HFFc6 (cell line): ENCODE measurements at regions not wholly inside any gene's neighbourhood (a gene's known extent, or its start where the extent isn't known, plus 50 kb on each side); places are given as distances from the start of the nearest gene placed in this dataset.
"Not testable (repeated sequence)": the region's sequence is repeated elsewhere in the genome, so short reads cannot be mapped to it uniquely, and the experiment has no call there.

Experiments used
- DNase-seq: peaks from one replicate; pipeline ENCODE4 v3.0.0-alpha.2; 2018
- H3K27ac Mint-ChIP-seq: 2 replicates; pipeline ENCODE4 v1.8.0; 2020; ENCODE audit warnings: mild to moderate bottlenecking, mixed read lengths
- H3K27me3 Mint-ChIP-seq: 2 replicates; pipeline ENCODE4 v1.8.0; 2021; ENCODE audit warnings: mild to moderate bottlenecking, moderate library complexity, mixed read lengths; ENCODE audit not compliant: insufficient read depth
- H3K36me3 Mint-ChIP-seq: 2 replicates; pipeline ENCODE4 v1.8.0; 2021; ENCODE audit warnings: low read depth, mixed read lengths
- H3K4me1 Mint-ChIP-seq: 2 replicates; pipeline ENCODE4 v1.8.0; 2020; ENCODE audit warnings: low read depth, mixed read lengths
- H3K4me3 Mint-ChIP-seq: 2 replicates; pipeline ENCODE4 v1.8.0; 2020; ENCODE audit warnings: mild to moderate bottlenecking, moderate library complexity, mixed read lengths
- H3K9me3 Mint-ChIP-seq: 2 replicates; pipeline ENCODE4 v1.8.0; 2020; ENCODE audit warnings: mild to moderate bottlenecking, mixed read lengths
- CTCF ChIP-seq: fragments of 200-600 bp; sonication (generic); IDR thresholded peaks from 2 replicates; pipeline ENCODE4 v1.5.0; 2021; ENCODE audit warnings: antibody characterized with exemption, mild to moderate bottlenecking

- no peak for DNase-seq
- H3K27ac Mint-ChIP-seq, result peak overlapping the region; percentile 41; the same call in 1 of the 2 replicates
- H3K36me3 Mint-ChIP-seq, result no peaks in the 10 kb centered on the region
- no peak overlapping the region for H3K4me3 Mint-ChIP-seq
- H3K27me3 Mint-ChIP-seq, result no peaks in the 10 kb centered on the region
- no peaks in the 10 kb centered on the region for H3K9me3 Mint-ChIP-seq
- H3K4me1 Mint-ChIP-seq, result peaks cover 56% of the 10 kb centered on the region
- no peak for TF ChIP-seq CTCF
Observed at GRCh38 chr6:126720304-126720703, 380.4 kb downstream of the CENPW start.

- H3K36me3 Mint-ChIP-seq, result no peaks in the 10 kb centered on the region; the same call in 1 of the 2 replicates
- H3K4me3 Mint-ChIP-seq, result peak overlapping the region; percentile 35
- no peak for TF ChIP-seq CTCF
- peak overlapping the region; percentile 79 for H3K27ac Mint-ChIP-seq
- H3K4me1 Mint-ChIP-seq, result peaks cover 42% of the 10 kb centered on the region
- peak; percentile 87 for DNase-seq
- no peaks in the 10 kb centered on the region for H3K27me3 Mint-ChIP-seq
- peaks cover under 1% of the 10 kb centered on the region; the same call in 1 of the 2 replicates for H3K9me3 Mint-ChIP-seq
Observed at GRCh38 chr6:126721581-126722160, 381.8 kb downstream of the CENPW start.

GRCh38 chr6:126722411-126722810 lies 382.5 kb downstream of the CENPW start:
- peak overlapping the region; percentile 21 for H3K27ac Mint-ChIP-seq
- H3K4me3 Mint-ChIP-seq, result no peak overlapping the region
- no peaks in the 10 kb centered on the region for H3K27me3 Mint-ChIP-seq
- no peak for DNase-seq
- no peak for TF ChIP-seq CTCF
- H3K36me3 Mint-ChIP-seq, result no peaks in the 10 kb centered on the region; the same call in 1 of the 2 replicates
- H3K9me3 Mint-ChIP-seq, result peaks cover 4% of the 10 kb centered on the region; the same call in 1 of the 2 replicates
- peaks cover 36% of the 10 kb centered on the region for H3K4me1 Mint-ChIP-seq

GRCh38 chr6:126723541-126724170 lies 383.7 kb downstream of the CENPW start:
- no peaks in the 10 kb centered on the region for H3K27me3 Mint-ChIP-seq
- H3K36me3 Mint-ChIP-seq, result no peaks in the 10 kb centered on the region; the same call in 1 of the 2 replicates
- no peak for TF ChIP-seq CTCF
- H3K27ac Mint-ChIP-seq, result no peak overlapping the region
- peaks cover 36% of the 10 kb centered on the region for H3K4me1 Mint-ChIP-seq
- peaks cover 4% of the 10 kb centered on the region; the same call in 1 of the 2 replicates for H3K9me3 Mint-ChIP-seq
- no peak for DNase-seq
- no peak overlapping the region for H3K4me3 Mint-ChIP-seq

GRCh38 chr6:126724821-126725220 lies 384.9 kb downstream of the CENPW start:
- TF ChIP-seq CTCF, result no peak
- peaks cover 36% of the 10 kb centered on the region for H3K4me1 Mint-ChIP-seq
- H3K9me3 Mint-ChIP-seq, result peaks cover 4% of the 10 kb centered on the region; the same call in 1 of the 2 replicates
- no peak for DNase-seq
- no peak overlapping the region for H3K27ac Mint-ChIP-seq
- no peaks in the 10 kb centered on the region for H3K27me3 Mint-ChIP-seq
- H3K4me3 Mint-ChIP-seq, result no peak overlapping the region
- H3K36me3 Mint-ChIP-seq, result no peaks in the 10 kb centered on the region; the same call in 1 of the 2 replicates

- H3K27me3 Mint-ChIP-seq, H3K9me3 Mint-ChIP-seq: not testable (repeated sequence)
- H3K4me1 Mint-ChIP-seq, result peaks cover 20% of the 10 kb centered on the region
Observed at GRCh38 chr6:126726454-126726853, 386.5 kb downstream of the CENPW start.

More at GRCh38 chr6:126726454-126726853, 386.5 kb downstream of the CENPW start:
- H3K27ac Mint-ChIP-seq, DNase-seq, H3K36me3 Mint-ChIP-seq, H3K4me3 Mint-ChIP-seq: not testable (repeated sequence)
